HEK293 (cell line): ENCODE measurements at regions not wholly inside any gene's neighbourhood (a gene's known extent, or its start where the extent isn't known, plus 50 kb on each side); places are given as distances from the start of the nearest gene placed in this dataset.

Experiments used
- EGR2 ChIP-seq: fragments of 450-650 bp; formaldehyde crosslinking; IDR thresholded peaks from 2 replicates; pipeline ENCODE4 v1.5.1; 2016; ENCODE audit warnings: low read depth, missing biosample characterization, missing genetic modification characterization
- GLI4 ChIP-seq: fragments of 450-650 bp; formaldehyde crosslinking; IDR thresholded peaks from 2 replicates; pipeline ENCODE4 v1.5.1; 2016; ENCODE audit warnings: missing biosample characterization, missing genetic modification characterization
- GLIS2 ChIP-seq: fragments of 450-650 bp; formaldehyde crosslinking; IDR thresholded peaks from 2 replicates; pipeline ENCODE4 v1.5.1; 2016; ENCODE audit warnings: missing biosample characterization, missing genetic modification characterization
- MYNN ChIP-seq: fragments of 450-650 bp; formaldehyde crosslinking; IDR thresholded peaks from 2 replicates; pipeline ENCODE4 v1.5.1; 2016; ENCODE audit warnings: missing biosample characterization, missing genetic modification characterization, borderline replicate concordance
- MZF1 ChIP-seq: fragments of 450-650 bp; formaldehyde crosslinking; IDR thresholded peaks from 2 replicates; pipeline ENCODE4 v1.5.1; 2017; ENCODE audit warnings: missing biosample characterization, missing genetic modification characterization, borderline replicate concordance
- SP3 ChIP-seq: fragments of 450-650 bp; formaldehyde crosslinking; IDR thresholded peaks from 2 replicates; pipeline ENCODE4 v1.5.1; 2016; ENCODE audit warnings: missing biosample characterization, missing genetic modification characterization
- ZBTB17 ChIP-seq: fragments of 450-650 bp; formaldehyde crosslinking; IDR thresholded peaks from 2 replicates; pipeline ENCODE4 v1.5.1; 2016; ENCODE audit warnings: missing biosample characterization, missing genetic modification characterization
- ZBTB21 ChIP-seq: fragments of 450-650 bp; formaldehyde crosslinking; IDR thresholded peaks from 2 replicates; pipeline ENCODE4 v1.5.1; 2017; ENCODE audit warnings: missing biosample characterization, missing genetic modification characterization
- ZNF146 ChIP-seq: fragments of 450-650 bp; formaldehyde crosslinking; IDR thresholded peaks from 2 replicates; pipeline ENCODE4 v1.5.1; 2016; ENCODE audit warnings: missing biosample characterization, missing genetic modification characterization
- ZNF174 ChIP-seq: fragments of 450-650 bp; formaldehyde crosslinking; IDR thresholded peaks from 2 replicates; pipeline ENCODE4 v1.5.0; 2017; ENCODE audit warnings: missing biosample characterization, mild to moderate bottlenecking, missing genetic modification characterization
- ZNF221 ChIP-seq: fragments of 450-650 bp; formaldehyde crosslinking; IDR thresholded peaks from 2 replicates; pipeline ENCODE4 v1.5.1; 2017; ENCODE audit warnings: missing biosample characterization, missing genetic modification characterization, borderline replicate concordance
- ZNF302 ChIP-seq: fragments of 450-650 bp; formaldehyde crosslinking; IDR thresholded peaks from 2 replicates; pipeline ENCODE4 v1.5.1; 2016; ENCODE audit warnings: missing biosample characterization, missing genetic modification characterization, low read depth
- ZNF37A ChIP-seq: fragments of 450-650 bp; IDR thresholded peaks from 2 replicates; pipeline ENCODE4 v1.5.1; 2018; ENCODE audit warnings: missing biosample characterization, missing genetic modification characterization
- ZNF404 ChIP-seq: fragments of 450-650 bp; formaldehyde crosslinking; IDR thresholded peaks from 2 replicates; pipeline ENCODE4 v1.5.1; 2017; ENCODE audit warnings: missing biosample characterization, missing genetic modification characterization
- ZNF571 ChIP-seq: fragments of 450-650 bp; formaldehyde crosslinking; IDR thresholded peaks from 2 replicates; pipeline ENCODE4 v1.5.0; 2017; ENCODE audit warnings: missing biosample characterization, missing genetic modification characterization
- ZNF664 ChIP-seq: fragments of 450-650 bp; formaldehyde crosslinking; IDR thresholded peaks from 2 replicates; pipeline ENCODE4 v1.5.1; 2016; ENCODE audit warnings: missing biosample characterization, missing genetic modification characterization
- ZNF670 ChIP-seq: fragments of 450-650 bp; formaldehyde crosslinking; IDR thresholded peaks from 2 replicates; pipeline ENCODE4 v1.5.1; 2016; ENCODE audit warnings: missing biosample characterization, missing genetic modification characterization, low read depth
- ZNF830 ChIP-seq: fragments of 450-650 bp; IDR thresholded peaks from 2 replicates; pipeline ENCODE4 v1.5.0; 2018; ENCODE audit warnings: missing biosample characterization, missing genetic modification characterization, low read depth, mild to moderate bottlenecking, moderate library complexity
- TF ChIP-seq, protein P1 (sequence below): fragments of 450-650 bp; IDR thresholded peaks from 2 replicates; pipeline ENCODE4 v1.5.1; 2018; ENCODE audit warnings: missing biosample characterization, missing genetic modification characterization
- TF ChIP-seq, protein P2 (sequence below): fragments of 450-650 bp; formaldehyde crosslinking; IDR thresholded peaks from 2 replicates; pipeline ENCODE4 v1.5.1; 2016; ENCODE audit warnings: missing biosample characterization, missing genetic modification characterization, borderline replicate concordance
- TF ChIP-seq, protein P3 (sequence below): fragments of 450-650 bp; formaldehyde crosslinking; IDR thresholded peaks from 2 replicates; pipeline ENCODE4 v1.5.1; 2016; ENCODE audit warnings: missing biosample characterization, missing genetic modification characterization, borderline replicate concordance
- TF ChIP-seq, protein P4 (sequence below): fragments of 450-650 bp; formaldehyde crosslinking; conservative IDR thresholded peaks from 2 replicates; pipeline ENCODE4 v1.5.1; 2016; ENCODE audit warnings: low read depth, missing biosample characterization, missing genetic modification characterization

DNA sequence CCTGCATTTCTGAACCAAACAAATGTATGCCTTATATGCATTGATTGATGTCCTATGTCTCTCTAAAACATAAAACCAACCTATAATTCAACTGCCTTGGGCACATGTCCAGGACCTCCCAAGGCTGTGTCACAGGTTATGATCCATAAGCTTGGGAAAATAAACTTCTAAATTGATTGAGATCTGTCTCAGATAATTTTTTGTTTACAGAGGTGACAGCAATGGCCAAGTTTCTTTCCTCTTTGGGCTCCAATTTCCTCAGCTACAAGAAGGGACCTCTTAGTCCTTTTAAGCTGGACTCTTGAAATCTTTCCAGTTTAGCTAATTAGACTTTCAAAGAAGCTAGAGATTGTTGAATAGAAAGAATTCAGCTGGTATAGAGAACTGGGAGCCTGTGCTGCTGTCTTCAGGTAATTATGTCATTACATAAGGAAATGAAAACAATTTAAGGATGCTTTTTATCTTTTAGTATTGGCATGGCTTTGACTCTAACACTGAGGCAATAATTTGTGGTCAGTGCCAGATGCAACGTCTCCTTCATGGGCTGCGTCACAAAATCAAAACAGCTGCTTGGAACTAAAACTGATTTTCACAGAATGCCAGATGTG is 412.1 kb upstream of the TRIB2 start (continued):
- TF ChIP-seq, protein P1, sequence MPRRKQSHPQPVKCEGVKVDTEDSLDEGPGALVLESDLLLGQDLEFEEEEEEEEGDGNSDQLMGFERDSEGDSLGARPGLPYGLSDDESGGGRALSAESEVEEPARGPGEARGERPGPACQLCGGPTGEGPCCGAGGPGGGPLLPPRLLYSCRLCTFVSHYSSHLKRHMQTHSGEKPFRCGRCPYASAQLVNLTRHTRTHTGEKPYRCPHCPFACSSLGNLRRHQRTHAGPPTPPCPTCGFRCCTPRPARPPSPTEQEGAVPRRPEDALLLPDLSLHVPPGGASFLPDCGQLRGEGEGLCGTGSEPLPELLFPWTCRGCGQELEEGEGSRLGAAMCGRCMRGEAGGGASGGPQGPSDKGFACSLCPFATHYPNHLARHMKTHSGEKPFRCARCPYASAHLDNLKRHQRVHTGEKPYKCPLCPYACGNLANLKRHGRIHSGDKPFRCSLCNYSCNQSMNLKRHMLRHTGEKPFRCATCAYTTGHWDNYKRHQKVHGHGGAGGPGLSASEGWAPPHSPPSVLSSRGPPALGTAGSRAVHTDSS (tag by site-specific recombination): 0 out of 2 replicates have a peak, but pooled peaks have one; percentile 31
- no peak for TF ChIP-seq GLIS2
- no peak for TF ChIP-seq ZNF670 (tag by site-specific recombination)
- no peak for TF ChIP-seq ZNF404 (tag by site-specific recombination)
- no peak for TF ChIP-seq ZNF174 (tag by site-specific recombination)
- no peak for TF ChIP-seq ZBTB21 (tag by site-specific recombination)
- TF ChIP-seq ZNF830 (tag by site-specific recombination): no peak
- TF ChIP-seq ZBTB17 (tag by site-specific recombination): peak; percentile 36; the same call in 1 of the 2 replicates
- TF ChIP-seq ZNF571: no peak
- no peak for TF ChIP-seq EGR2 (tag by site-specific recombination)
- TF ChIP-seq, protein P2, sequence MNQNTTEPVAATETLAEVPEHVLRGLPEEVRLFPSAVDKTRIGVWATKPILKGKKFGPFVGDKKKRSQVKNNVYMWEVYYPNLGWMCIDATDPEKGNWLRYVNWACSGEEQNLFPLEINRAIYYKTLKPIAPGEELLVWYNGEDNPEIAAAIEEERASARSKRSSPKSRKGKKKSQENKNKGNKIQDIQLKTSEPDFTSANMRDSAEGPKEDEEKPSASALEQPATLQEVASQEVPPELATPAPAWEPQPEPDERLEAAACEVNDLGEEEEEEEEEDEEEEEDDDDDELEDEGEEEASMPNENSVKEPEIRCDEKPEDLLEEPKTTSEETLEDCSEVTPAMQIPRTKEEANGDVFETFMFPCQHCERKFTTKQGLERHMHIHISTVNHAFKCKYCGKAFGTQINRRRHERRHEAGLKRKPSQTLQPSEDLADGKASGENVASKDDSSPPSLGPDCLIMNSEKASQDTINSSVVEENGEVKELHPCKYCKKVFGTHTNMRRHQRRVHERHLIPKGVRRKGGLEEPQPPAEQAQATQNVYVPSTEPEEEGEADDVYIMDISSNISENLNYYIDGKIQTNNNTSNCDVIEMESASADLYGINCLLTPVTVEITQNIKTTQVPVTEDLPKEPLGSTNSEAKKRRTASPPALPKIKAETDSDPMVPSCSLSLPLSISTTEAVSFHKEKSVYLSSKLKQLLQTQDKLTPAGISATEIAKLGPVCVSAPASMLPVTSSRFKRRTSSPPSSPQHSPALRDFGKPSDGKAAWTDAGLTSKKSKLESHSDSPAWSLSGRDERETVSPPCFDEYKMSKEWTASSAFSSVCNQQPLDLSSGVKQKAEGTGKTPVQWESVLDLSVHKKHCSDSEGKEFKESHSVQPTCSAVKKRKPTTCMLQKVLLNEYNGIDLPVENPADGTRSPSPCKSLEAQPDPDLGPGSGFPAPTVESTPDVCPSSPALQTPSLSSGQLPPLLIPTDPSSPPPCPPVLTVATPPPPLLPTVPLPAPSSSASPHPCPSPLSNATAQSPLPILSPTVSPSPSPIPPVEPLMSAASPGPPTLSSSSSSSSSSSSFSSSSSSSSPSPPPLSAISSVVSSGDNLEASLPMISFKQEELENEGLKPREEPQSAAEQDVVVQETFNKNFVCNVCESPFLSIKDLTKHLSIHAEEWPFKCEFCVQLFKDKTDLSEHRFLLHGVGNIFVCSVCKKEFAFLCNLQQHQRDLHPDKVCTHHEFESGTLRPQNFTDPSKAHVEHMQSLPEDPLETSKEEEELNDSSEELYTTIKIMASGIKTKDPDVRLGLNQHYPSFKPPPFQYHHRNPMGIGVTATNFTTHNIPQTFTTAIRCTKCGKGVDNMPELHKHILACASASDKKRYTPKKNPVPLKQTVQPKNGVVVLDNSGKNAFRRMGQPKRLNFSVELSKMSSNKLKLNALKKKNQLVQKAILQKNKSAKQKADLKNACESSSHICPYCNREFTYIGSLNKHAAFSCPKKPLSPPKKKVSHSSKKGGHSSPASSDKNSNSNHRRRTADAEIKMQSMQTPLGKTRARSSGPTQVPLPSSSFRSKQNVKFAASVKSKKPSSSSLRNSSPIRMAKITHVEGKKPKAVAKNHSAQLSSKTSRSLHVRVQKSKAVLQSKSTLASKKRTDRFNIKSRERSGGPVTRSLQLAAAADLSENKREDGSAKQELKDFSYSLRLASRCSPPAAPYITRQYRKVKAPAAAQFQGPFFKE (tag by site-specific recombination): no peak
- no peak for TF ChIP-seq SP3 (tag by site-specific recombination)
- TF ChIP-seq GLI4 (tag by site-specific recombination): no peak
- TF ChIP-seq, protein P3, sequence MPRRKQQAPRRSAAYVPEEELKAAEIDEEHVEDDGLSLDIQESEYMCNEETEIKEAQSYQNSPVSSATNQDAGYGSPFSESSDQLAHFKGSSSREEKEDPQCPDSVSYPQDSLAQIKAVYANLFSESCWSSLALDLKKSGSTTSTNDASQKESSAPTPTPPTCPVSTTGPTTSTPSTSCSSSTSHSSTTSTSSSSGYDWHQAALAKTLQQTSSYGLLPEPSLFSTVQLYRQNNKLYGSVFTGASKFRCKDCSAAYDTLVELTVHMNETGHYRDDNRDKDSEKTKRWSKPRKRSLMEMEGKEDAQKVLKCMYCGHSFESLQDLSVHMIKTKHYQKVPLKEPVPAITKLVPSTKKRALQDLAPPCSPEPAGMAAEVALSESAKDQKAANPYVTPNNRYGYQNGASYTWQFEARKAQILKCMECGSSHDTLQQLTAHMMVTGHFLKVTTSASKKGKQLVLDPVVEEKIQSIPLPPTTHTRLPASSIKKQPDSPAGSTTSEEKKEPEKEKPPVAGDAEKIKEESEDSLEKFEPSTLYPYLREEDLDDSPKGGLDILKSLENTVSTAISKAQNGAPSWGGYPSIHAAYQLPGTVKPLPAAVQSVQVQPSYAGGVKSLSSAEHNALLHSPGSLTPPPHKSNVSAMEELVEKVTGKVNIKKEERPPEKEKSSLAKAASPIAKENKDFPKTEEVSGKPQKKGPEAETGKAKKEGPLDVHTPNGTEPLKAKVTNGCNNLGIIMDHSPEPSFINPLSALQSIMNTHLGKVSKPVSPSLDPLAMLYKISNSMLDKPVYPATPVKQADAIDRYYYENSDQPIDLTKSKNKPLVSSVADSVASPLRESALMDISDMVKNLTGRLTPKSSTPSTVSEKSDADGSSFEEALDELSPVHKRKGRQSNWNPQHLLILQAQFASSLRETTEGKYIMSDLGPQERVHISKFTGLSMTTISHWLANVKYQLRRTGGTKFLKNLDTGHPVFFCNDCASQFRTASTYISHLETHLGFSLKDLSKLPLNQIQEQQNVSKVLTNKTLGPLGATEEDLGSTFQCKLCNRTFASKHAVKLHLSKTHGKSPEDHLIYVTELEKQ (tag by site-specific recombination): peak; percentile 88
- TF ChIP-seq MYNN (tag by site-specific recombination): no peak
- TF ChIP-seq ZNF146: peak; percentile 39; the same call in 1 of the 2 replicates
- no peak; the same call in 1 of the 2 replicates for TF ChIP-seq ZNF664 (tag by site-specific recombination)
- TF ChIP-seq MZF1 (tag by site-specific recombination): no peak
- TF ChIP-seq ZNF37A (tag by site-specific recombination): no peak
- TF ChIP-seq, protein P4, sequence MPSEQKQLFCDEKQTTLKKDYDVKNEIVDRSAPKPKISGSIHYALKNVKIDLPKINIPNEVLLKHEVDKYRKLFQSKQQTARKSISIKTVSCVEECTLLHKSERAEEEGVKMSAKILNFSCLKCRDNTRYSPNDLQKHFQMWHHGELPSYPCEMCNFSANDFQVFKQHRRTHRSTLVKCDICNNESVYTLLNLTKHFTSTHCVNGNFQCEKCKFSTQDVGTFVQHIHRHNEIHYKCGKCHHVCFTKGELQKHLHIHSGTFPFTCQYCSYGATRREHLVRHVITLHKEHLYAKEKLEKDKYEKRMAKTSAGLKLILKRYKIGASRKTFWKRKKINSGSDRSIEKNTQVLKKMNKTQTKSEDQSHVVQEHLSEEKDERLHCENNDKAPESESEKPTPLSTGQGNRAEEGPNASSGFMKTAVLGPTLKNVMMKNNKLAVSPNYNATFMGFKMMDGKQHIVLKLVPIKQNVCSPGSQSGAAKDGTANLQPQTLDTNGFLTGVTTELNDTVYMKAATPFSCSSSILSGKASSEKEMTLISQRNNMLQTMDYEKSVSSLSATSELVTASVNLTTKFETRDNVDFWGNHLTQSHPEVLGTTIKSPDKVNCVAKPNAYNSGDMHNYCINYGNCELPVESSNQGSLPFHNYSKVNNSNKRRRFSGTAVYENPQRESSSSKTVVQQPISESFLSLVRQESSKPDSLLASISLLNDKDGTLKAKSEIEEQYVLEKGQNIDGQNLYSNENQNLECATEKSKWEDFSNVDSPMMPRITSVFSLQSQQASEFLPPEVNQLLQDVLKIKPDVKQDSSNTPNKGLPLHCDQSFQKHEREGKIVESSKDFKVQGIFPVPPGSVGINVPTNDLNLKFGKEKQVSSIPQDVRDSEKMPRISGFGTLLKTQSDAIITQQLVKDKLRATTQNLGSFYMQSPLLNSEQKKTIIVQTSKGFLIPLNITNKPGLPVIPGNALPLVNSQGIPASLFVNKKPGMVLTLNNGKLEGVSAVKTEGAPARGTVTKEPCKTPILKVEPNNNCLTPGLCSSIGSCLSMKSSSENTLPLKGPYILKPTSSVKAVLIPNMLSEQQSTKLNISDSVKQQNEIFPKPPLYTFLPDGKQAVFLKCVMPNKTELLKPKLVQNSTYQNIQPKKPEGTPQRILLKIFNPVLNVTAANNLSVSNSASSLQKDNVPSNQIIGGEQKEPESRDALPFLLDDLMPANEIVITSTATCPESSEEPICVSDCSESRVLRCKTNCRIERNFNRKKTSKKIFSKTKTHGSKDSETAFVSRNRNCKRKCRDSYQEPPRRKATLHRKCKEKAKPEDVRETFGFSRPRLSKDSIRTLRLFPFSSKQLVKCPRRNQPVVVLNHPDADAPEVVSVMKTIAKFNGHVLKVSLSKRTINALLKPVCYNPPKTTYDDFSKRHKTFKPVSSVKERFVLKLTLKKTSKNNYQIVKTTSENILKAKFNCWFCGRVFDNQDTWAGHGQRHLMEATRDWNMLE: no peak
- TF ChIP-seq ZNF221: no peak
- no peak for TF ChIP-seq ZNF302 (tag by site-specific recombination)
